ENCODE measurements at regions not wholly inside any gene's neighbourhood (a gene's known extent, or its start where the extent isn't known, plus 50 kb on each side); places are given as distances from the start of the nearest gene placed in this dataset.

- TF ChIP-seq TAF1 (IDR thresholded peaks at IDR 0.05; ENCODE audit: low read depth) = no peak
- TF ChIP-seq CEBPB (IDR thresholded peaks at IDR 0.05) = no peak
- TF ChIP-seq MAX (IDR thresholded peaks at IDR 0.05) = no peak
- no peak for TF ChIP-seq NFIC (IDR thresholded peaks at IDR 0.05)
- TF ChIP-seq USF1 (IDR thresholded peaks at IDR 0.05) = no peak
- no peak for TF ChIP-seq REST (IDR thresholded peaks at IDR 0.05; ENCODE audit: low read depth)
- TF ChIP-seq EP300 (IDR thresholded peaks at IDR 0.05; ENCODE audit: borderline replicate concordance) = no peak
- TF ChIP-seq FOXM1 (IDR thresholded peaks at IDR 0.05; ENCODE audit: borderline replicate concordance, low read depth) = no peak
- TF ChIP-seq RAD21 (IDR thresholded peaks at IDR 0.05; ENCODE audit: low read depth) = no peak
- no peak for TF ChIP-seq YY1 (IDR thresholded peaks at IDR 0.05; ENCODE audit: low read depth)
- no peak for TF ChIP-seq EGR1 (IDR thresholded peaks at IDR 0.05)
- TF ChIP-seq CREB1 (IDR thresholded peaks at IDR 0.05; ENCODE audit: low read depth) = no peak
- no peak for TF ChIP-seq TEAD4 (IDR thresholded peaks at IDR 0.05)
Measured at GRCh38 chr19:28322491-28322890, 890.5 kb downstream of the UQCRFS1 start.

Measured in Ishikawa (cell line).